PC-9 (cell line): ENCODE measurements at regions not wholly inside any gene's neighbourhood (a gene's known extent, or its start where the extent isn't known, plus 50 kb on each side); places are given as distances from the start of the nearest gene placed in this dataset.

ENCODE experiments used
- BruUV-seq: library from RNA; stranded (reverse); fragments of 400-500 nt; replicated peaks from 2 replicates; lab custom pipeline; 2021; lab: Mats Ljungman, UMichigan
- CTCF ChIA-PET: fragments of 300-600 bp; sonication (Branson Sonifier 250); formaldehyde crosslinking; loops from one replicate; lab custom pipeline; 2022; ENCODE audit warnings: antibody characterized with exemption; lab: Charles Lee
- POLR2A ChIA-PET: fragments of 300-600 bp; sonication (Branson Sonifier 250); formaldehyde crosslinking; loops from one replicate; lab custom pipeline; 2022; ENCODE audit warnings: antibody characterized with exemption; ENCODE audit not compliant: unreplicated experiment; lab: Charles Lee
- DNase-seq, 2 experiments: peaks; one replicate each; pipeline versions ENCODE4 v3.0.0 to v3.0.0-alpha.2; 2015 to 2022; ENCODE audit warnings: mixed read lengths in 1 of 2
- H2AFZ ChIP-seq: fragments of 200-600 bp; sonication (generic); 2 replicates; pipeline ENCODE4 v1.8.1; 2017; ENCODE audit warnings: antibody characterized with exemption
- H3F3A ChIP-seq: fragments of 200-600 bp; sonication (generic); 2 replicates; pipeline ENCODE4 v1.8.1; 2017; ENCODE audit warnings: antibody characterized with exemption, mild to moderate bottlenecking, low read depth; ENCODE audit not compliant: insufficient read depth
- H3K27ac ChIP-seq: fragments of 200-600 bp; sonication (generic); 2 replicates; pipeline ENCODE4 v1.6.1; 2016; ENCODE audit warnings: mixed run types
- H3K27me3 ChIP-seq: fragments of 200-600 bp; sonication (generic); 2 replicates; pipeline ENCODE4 v1.6.1; 2016; ENCODE audit warnings: low read depth, mixed run types; ENCODE audit not compliant: insufficient read depth
- H3K36me3 ChIP-seq: fragments of 200-600 bp; sonication (generic); 2 replicates; pipeline ENCODE4 v1.6.1; 2016; ENCODE audit warnings: low read depth, mixed run types
- H3K4me1 ChIP-seq: fragments of 200-600 bp; sonication (generic); replicated peaks from 2 replicates; pipeline ENCODE4 v1.6.1; 2016; ENCODE audit warnings: mixed run types; ENCODE audit not compliant: insufficient read depth
- H3K4me2 ChIP-seq: fragments of 200-600 bp; sonication (generic); 2 replicates; pipeline ENCODE4 v1.6.1; 2017; ENCODE audit warnings: mixed run types
- H3K4me3 ChIP-seq: fragments of 200-600 bp; sonication (generic); 2 replicates; pipeline ENCODE4 v1.6.1; 2016; ENCODE audit warnings: mixed run types
- H3K79me2 ChIP-seq: fragments of 200-600 bp; sonication (generic); 2 replicates; pipeline ENCODE4 v1.6.1; 2017; ENCODE audit warnings: low read depth, mixed run types
- H3K9me2 ChIP-seq: fragments of 200-600 bp; sonication (generic); 2 replicates; pipeline ENCODE4 v1.8.1; 2017; ENCODE audit warnings: mild to moderate bottlenecking; ENCODE audit not compliant: insufficient read depth
- H3K9me3 ChIP-seq: fragments of 200-600 bp; sonication (generic); 2 replicates; pipeline ENCODE4 v1.8.1; 2016; ENCODE audit warnings: low read depth; ENCODE audit not compliant: insufficient read depth
- H4K20me1 ChIP-seq: fragments of 200-600 bp; sonication (generic); 2 replicates; pipeline ENCODE4 v1.8.1; 2017; ENCODE audit not compliant: insufficient read depth
- CTCF ChIP-seq: fragments of 200-600 bp; sonication (generic); conservative IDR thresholded peaks from 2 replicates; pipeline ENCODE4 v1.6.1; 2017; ENCODE audit warnings: mixed run types, antibody characterized with exemption, mild to moderate bottlenecking, moderate library complexity
- EZH2 ChIP-seq: fragments of 200-600 bp; sonication (generic); IDR thresholded peaks from 2 replicates; pipeline ENCODE4 v1.8.0; 2017; ENCODE audit warnings: antibody characterized with exemption, low read depth
- intact Hi-C: fragments of 100-400 bp; cut with micrococcal nuclease; formaldehyde crosslinking; loops from one replicate; pipeline ENCODE4 v1.10.0; 2022; ENCODE audit not compliant: unreplicated experiment

- ChIA-PET POLR2A (no interaction called here), CTCF (no interaction called here)
- H3K27me3 ChIP-seq = peaks cover 79% of the 10 kb centered on the region
- H3K9me3 ChIP-seq = no peaks in the 10 kb centered on the region
- no peaks in the 10 kb centered on the region for H4K20me1 ChIP-seq
- DNase-seq = no peak
- H3K79me2 ChIP-seq = no peaks in the 10 kb centered on the region
- H3K27ac ChIP-seq = no peak overlapping the region
- intact Hi-C loops = no loop called here
- no peaks in the 10 kb centered on the region for H3K9me2 ChIP-seq
- H3K4me1 ChIP-seq = no peaks in the 10 kb centered on the region
- no peak overlapping the region for H2AFZ ChIP-seq
- TF ChIP-seq EZH2 (no peak), CTCF (no peak)
- H3K4me2 ChIP-seq = no peak overlapping the region
- H3K4me3 ChIP-seq = no peak overlapping the region
- no TSS peak for BruUV-seq
- no peaks in the 10 kb centered on the region for H3F3A ChIP-seq
- H3K36me3 ChIP-seq = no peaks in the 10 kb centered on the region
Observed at GRCh38 chr1:232096751-232097150, 470.2 kb downstream of the DISC1 start.
